Activated CD8-positive, alpha-beta memory T cell treated with anti-CD3 and anti-CD28 coated beads for 48 hours (primary cell): ENCODE measurements at regions not wholly inside any gene's neighbourhood (a gene's known extent, or its start where the extent isn't known, plus 50 kb on each side); places are given as distances from the start of the nearest gene placed in this dataset.

Experiments used
- DNase-seq, 3 experiments: peaks; one replicate each; pipeline ENCODE4 v3.0.0-alpha.2; 2020; ENCODE audit warnings: low read depth in 2 of 3, low spot score in 2 of 3

DNA sequence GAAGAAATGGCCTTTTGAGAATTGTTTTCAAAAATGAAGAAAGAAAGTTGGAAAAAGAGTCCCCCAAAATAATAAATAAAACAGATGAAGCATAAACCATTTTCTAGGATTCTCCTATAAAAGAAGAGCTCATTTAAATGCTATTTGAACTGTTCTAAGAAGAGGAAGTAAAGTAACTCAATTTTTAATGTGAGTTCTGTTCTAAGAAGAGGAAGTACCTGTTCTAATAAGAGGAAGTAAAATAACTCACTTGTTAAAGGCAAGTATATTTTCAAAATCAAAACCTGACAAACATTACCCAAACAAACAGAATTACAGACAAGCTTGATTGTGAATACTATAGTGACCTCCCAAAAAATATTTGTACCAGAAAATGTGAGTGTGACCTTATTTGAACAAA lies 1326.3 kb downstream of the C4orf33 start:
- no peak for DNase-seq

GRCh38 chr4:130424211-130424610 lies 1328.3 kb downstream of the C4orf33 start:
- no peak for DNase-seq

GRCh38 chr4:130432289-130432688 lies 1336.3 kb downstream of the C4orf33 start:
- DNase-seq = no peak

GRCh38 chr4:130449741-130450140 lies 1353.8 kb downstream of the C4orf33 start:
- no peak for DNase-seq

GRCh38 chr4:130468340-130468739 lies 1372.4 kb downstream of the C4orf33 start:
- no peak for DNase-seq

DNA sequence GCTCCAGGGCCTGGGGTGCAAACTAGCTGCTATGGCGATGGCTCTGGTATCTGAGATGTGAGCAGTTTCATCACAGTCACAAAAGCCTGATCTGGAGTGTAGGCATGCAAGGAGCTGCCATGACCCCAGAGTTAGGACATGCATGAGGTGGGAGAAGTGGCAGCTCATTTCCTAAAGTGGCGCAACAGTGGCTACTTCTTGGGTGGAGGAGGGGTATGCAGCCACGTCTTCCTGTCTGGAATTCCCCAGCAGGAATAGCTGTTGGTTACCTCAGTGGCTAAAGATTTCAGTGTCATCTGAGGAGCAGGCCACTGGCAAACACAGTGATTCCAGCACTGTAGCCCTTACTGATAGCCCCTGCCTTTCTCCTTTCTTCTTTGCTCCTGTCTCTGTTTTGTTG lies 1382.5 kb downstream of the C4orf33 start:
- DNase-seq = no peak

GRCh38 chr4:130479020-130479419 lies 1383.1 kb downstream of the C4orf33 start:
- DNase-seq = no peak

DNA sequence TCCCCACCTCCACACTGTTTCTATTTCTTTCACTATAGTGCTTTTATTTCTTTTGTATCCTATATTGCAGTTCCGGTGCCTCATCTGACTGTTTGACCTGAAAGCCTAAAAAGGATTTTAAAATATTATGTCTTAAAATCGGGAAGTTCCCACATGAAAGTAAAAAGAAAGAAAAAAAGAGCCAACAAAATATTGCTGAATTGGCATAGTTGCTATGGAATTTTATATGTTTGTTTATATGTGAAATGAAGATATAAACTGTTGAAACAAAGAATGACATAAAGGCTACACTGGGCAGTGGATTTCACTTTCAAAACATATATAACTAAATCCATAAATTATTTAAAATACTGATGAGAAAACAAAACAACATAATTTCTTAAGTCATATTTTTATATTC lies 1383.7 kb downstream of the C4orf33 start:
- no peak for DNase-seq

DNA sequence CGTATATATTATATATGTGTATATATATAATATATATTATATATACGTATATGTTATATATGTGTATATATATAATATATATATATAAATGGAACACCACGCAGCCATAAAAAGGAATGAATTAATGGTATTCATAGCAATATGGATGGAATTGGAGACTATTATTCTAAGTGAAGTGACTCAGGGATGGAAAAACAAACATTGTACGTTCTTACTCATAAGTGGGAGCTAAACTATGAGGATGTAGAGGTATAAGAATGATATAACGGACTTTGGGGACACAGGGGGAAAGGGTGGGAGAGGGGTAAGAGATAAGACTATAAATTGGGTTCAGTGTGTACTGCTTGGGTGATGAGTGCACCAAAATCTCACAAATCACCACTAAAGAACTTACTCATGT lies 1388.9 kb downstream of the C4orf33 start:
- no peak for DNase-seq

DNA sequence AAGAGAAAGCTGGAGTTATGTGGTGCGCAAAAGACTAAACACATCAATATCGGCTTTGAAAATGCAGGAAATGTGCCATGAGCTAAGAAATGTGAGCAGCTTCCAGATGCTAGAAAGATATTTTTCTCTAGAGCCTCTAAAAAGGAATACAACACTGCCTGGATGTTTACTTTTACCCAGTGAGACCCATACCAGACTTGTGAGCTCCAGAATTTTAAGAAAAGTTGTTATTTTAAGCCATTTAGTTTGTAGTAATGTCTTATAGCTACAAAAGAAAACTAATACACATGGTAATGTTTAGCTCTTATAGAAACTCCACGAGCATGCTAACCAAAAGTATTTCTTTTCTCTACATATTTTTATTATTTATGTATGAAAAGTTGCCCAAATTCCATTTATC lies 1389.4 kb downstream of the C4orf33 start:
- no peak for DNase-seq

GRCh38 chr4:130486186-130486585 lies 1390.2 kb downstream of the C4orf33 start:
- DNase-seq = no peak

DNA sequence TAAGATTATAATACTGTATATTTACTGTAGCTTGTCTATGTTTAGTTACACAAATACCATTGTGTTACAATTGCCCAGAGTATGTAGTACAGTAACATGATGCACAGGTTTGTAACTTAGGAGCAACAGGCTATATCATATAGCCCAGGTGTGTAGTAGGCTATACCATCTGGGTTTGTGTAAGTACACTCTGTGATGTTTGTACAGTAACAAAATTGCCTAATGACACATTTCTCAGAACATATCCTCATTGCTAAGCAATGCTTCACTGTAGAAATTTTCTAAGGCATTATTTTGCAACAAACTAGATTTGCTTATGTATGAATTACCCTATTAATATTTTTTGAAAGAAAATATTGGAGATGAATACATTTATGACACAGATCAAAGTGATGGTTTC lies 1390.9 kb downstream of the C4orf33 start:
- no peak for DNase-seq

DNA sequence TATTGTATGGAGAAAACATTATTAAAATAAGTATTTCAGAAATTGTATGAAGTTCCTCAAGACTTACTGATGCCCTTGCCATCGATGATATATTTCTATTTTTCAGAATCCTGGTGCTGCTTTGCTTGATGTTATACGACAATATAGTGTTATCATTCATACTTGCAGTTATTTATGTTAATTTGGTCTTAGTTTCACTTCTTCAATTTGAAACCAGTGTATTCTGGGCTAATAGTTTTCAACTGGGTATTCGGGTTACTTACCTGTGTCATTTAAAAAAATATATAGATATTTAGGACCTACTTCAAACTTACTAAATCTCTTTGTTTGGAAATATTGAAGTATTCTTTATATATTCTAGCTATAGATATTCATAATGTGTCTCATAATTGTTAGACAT lies 1414.7 kb downstream of the C4orf33 start:
- no peak for DNase-seq

GRCh38 chr4:130511776-130512175 lies 1415.8 kb downstream of the C4orf33 start:
- DNase-seq = no peak

GRCh38 chr4:130524057-130524456 lies 1428.1 kb downstream of the C4orf33 start:
- no peak for DNase-seq

- DNase-seq = no peak
Measured at GRCh38 chr4:130530505-130530904, 1434.6 kb downstream of the C4orf33 start.

- DNase-seq = no peak
Measured at GRCh38 chr4:130534651-130535050, 1438.7 kb downstream of the C4orf33 start.

GRCh38 chr4:130542953-130543352 lies 1447.0 kb downstream of the C4orf33 start:
- DNase-seq = no peak

GRCh38 chr4:130545171-130545570 lies 1449.2 kb downstream of the C4orf33 start:
- DNase-seq = no peak

DNA sequence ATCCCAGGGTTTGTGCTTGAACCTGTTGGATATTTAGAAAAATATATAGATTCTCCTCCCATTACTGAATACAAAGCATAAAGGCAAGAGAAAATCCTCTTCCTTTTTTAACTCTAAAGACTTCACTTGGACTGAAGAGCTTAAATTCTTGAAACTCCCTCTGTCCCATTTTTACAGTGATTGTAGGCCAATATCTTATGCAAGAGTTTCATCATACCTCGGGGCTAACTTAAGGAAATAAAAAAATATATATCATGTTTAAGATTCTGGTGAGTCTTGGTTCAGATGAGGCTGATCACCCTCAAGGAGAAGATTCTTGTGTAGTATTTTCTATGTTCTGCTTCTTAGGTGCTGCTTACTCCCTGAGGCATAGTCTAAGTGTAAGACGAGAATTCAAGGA lies 1449.6 kb downstream of the C4orf33 start:
- no peak for DNase-seq

- DNase-seq = no peak
Measured at GRCh38 chr4:130559268-130559667, 1463.3 kb downstream of the C4orf33 start.

- DNase-seq = no peak
Measured at GRCh38 chr4:130563185-130563888, 1467.4 kb downstream of the C4orf33 start.

DNA sequence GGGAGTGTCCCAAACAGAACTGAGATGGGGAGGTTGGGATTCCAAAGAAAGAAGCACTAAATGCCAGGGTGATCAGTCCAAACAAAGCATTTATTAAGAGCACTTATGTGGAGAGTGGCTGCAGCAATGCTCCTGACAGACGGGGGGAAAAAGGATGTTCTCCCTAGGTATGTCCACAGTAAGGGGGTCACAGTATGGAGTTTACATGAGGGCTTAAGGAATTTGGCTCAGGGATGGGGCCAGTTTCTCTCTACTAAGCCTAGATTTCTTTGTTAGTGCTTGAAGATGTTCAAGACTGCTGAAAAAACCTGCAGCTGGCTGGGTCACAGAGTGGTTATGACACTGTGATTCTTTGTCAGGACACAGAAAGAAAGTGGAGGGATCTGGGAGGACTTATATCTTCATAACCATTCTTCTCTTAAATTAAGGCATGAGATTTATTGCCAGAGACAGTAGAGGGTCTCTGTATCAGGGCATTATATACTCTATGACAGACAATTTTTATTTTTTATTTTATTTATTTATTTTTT lies 1468.0 kb downstream of the C4orf33 start:
- no peak for DNase-seq
